Superior temporal gyrus (tissue), 1 donor: ENCODE measurements at regions not wholly inside any gene's neighbourhood (a gene's known extent, or its start where the extent isn't known, plus 50 kb on each side); places are given as distances from the start of the nearest gene placed in this dataset.
"Not testable (repeated sequence)": the region's sequence is repeated elsewhere in the genome, so short reads cannot be mapped to it uniquely, and the experiment has no call there.

Experiments used
- DNase-seq: peaks from one replicate; pipeline ENCODE4 v3.0.0-alpha.2; 2016; ENCODE audit errors: extremely low spot score

DNA sequence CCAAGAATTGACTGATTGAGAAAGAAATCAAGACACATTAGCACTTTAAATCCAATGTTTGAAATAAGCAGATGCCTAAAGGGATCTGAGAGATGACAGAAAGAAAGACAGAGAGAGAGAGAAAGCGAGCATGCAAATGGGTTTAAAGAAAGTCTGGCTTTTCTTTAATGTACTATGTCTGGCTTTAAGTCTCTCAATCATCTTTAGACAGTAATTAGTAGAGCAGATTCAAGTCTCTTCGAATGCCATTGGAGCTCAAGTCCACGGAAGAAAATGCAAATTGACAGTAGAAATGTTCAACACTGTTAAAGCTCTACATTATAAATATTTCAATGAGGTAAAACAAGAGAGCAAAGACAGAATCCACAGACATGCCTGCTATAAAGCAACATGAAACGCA, 1480.2 kb upstream of the CDH8 start:
- no peak for DNase-seq

DNA sequence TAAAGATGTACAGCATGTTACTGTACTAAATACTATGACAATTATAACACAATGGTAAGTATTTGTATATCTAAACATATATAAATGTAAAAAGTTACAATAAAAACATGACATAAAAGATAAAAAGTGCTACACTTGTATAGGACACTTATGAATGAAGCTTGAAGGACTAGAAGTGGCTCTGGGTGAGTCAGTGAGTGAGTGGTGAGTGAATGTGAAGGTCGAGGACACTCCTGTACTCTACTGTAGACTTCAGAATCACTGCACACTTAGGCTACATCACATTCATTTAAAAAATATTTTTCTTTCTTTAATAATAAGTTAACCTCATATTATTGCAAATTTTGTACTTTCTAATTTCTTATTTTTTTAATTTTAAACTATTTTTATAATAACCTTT, 1476.7 kb upstream of the CDH8 start:
- DNase-seq: no peak

GRCh38 chr16:63497408-63497807, 1461.2 kb upstream of the CDH8 start:
- no peak for DNase-seq

DNA sequence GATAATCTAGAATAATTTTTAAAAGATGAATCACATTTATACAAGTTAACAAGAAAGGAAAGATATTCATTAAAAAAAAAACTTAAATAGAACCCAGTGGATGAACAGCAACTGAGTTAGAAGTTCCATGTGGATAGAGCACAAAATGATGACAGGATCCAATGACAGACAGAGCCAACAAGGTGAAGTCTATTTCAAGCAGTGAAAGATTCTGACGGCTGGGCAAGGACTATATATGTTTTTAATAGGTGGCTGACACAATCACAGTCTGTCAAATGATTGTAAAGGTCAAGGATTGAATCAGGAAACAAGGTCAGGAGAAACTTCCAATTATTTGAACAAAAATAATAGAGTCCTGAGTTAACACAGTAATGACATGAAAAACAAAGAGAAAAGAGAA, 1460.0 kb upstream of the CDH8 start:
- DNase-seq: no peak

DNA sequence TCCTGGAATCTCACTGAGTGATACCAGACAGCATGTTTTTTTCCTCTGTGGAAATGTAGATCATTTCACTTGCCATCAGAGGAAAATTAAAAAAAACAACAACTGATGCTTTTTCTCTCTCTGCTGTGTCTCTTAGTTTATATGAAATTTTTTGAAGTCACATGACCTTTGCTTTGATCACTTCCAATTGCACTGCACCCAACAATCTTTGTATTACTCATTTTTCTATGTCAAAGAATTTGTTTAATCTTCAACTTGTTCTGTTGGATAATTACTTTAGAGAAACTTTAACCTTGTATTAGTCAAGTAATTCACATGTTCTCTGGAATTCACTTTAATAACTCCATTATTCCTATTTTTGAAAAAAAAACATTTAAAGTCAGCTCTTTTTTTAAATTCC, 1452.7 kb upstream of the CDH8 start:
- no peak for DNase-seq

DNA sequence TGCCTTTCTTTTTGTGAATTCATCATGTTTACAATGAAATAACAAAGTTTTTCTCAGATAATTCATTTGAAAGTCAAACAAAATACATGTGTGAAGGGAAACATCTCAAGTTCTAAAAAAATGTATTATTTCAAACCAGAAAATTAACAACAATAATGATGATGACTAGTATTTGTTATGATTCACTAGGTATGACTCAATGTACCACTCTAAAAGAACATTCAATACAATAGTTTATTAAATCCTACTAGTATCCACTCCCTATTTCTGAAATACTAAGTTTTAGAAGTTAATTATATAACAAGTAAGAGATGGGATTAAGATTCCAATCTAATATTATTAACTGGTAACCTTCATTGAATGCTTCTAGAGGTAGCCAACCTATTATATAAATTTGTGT, 1444.8 kb upstream of the CDH8 start:
- DNase-seq: no peak

- DNase-seq: no peak
Observed at GRCh38 chr16:63473725-63474124, 1437.5 kb upstream of the CDH8 start.

DNA sequence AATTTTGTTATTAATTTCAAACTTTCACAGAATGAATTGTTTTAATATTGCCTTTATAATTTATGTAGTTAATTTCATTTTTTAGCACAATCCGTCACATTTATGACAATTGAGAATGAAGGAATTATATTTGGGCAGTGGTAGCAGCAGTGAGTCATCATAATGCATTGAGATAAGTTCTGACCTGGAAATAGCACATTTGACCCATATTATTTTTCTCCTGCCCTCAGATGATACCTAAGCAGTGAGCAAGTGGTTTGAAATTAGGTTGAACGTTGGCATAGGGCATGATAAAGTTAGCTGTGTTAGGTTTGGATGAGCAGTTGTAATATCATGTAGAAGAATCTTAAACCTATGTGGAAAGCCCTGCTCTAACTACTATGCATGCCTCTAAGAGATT, 1431.3 kb upstream of the CDH8 start:
- no peak for DNase-seq

- DNase-seq: no peak
Observed at GRCh38 chr16:63462316-63462715, 1426.1 kb upstream of the CDH8 start.

DNA sequence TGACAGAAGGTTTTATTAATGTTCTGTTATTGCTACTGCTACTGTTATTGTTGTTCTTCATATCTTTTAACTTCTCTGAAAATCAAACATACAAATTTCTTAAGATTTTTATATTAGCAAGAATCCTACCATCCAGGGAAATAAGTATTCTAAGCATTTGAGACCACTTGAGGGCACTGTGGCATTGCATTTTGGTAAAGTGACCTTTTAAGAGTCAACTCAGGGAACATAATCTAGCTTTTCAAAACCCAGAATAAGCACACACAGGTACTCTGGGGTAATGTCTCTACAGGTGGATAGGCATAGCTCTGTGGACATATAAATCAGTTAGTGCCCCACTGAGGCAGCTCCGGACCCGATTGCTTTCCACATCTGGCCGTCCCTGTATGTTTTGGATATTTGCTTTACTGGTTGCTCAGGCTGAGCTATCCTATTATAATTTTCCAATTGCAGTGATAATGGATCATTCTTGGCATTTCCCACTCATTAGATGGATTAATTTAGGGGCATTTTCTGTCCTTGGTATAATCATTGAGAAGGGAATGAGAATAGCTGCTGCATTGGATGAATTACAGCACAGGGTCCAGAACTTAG, 1425.1 kb upstream of the CDH8 start:
- DNase-seq: peak; percentile 79

GRCh38 chr16:63458846-63459245, 1422.6 kb upstream of the CDH8 start:
- DNase-seq: no peak

DNA sequence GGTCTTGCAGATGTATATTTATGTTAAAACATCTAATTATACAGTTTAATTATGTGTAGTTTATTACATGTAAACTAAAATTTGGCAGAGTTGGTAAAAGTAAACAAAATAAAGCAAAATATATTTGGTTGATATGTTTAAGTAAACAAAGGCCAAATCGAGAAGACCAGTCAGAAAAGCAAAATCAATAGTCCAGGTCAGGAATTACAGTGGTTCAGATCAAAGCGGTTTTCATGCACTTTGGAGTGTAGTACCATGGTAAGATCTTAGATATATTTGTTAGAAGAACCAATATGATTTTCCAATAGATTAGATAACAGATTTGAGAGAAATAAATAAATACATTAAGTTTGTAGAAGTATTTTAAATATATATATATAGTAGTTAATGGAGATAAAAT, 1421.6 kb upstream of the CDH8 start:
- no peak for DNase-seq

GRCh38 chr16:63453261-63453660, 1417.0 kb upstream of the CDH8 start:
- no peak for DNase-seq

GRCh38 chr16:63447121-63447520, 1410.9 kb upstream of the CDH8 start:
- no peak for DNase-seq

GRCh38 chr16:63442246-63442645, 1406.0 kb upstream of the CDH8 start:
- DNase-seq: no peak

DNA sequence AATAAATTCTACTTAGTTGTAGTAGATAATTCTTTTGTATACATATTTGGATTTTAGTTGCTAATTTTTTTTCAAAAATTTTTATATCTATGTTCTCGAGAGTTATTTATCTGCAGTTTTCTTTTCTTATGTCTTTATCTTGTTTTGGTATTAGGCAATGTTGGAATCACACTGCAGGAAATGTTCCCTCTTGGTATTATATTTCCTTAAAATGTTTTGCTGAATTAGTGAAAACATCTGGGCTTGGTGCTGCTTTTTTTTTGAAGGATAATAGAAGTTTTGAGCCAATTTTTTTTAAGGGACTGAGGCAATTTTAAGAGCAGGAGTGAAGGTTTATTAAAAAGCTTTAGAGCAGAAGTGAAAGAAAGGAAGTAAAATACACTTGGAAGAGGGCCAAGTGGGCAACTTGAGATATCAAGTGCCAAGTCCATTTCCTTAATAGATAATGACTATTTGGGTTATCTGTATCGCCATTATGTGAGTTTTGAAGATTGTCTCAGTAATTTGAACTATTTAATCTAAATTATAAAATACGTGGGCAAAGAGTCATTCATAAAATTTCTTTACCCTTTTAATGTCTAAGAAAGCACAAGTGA, 1390.1 kb upstream of the CDH8 start:
- no peak for DNase-seq

- no peak for DNase-seq
Observed at GRCh38 chr16:63422715-63423114, 1386.5 kb upstream of the CDH8 start.

- no peak for DNase-seq
Observed at GRCh38 chr16:63416712-63417111, 1380.5 kb upstream of the CDH8 start.

GRCh38 chr16:63415014-63415413, 1378.8 kb upstream of the CDH8 start:
- DNase-seq: no peak

DNA sequence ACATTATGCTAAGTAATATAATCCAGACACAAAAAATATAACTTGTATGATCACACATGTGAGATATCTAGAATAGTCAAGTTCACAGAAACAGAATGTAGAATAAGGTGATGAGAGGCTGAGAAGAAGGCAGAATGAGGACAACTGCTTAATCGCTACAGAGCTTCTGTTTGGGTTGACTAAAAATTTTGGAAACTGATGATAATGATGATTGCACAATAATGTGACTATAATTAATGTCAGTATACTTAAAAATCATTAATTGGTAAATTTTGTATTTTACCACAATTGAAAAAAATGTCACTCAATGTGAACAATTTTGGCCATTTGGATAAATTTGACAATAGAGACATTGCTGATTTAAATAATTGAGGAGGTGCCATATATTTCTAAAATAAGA, 1374.4 kb upstream of the CDH8 start:
- DNase-seq: no peak

DNA sequence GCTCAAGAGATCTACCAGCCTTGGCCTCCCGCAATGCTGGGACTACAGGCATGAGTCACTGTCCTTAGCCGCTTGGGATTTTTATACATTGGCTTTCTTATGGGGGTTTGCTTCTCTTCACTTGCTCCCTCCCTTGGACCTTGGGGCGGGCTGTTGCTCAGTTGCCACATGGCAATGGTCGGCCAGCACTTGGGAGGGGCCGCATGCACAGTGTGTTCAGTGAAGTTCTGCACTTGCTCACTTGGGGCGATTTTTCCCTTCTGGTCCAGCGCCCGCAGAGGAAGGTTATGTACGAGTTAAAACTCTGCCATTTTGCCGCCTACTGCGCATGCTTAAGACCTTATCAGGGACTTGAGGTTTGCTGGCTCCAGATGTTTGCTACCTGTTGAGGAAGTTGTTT, 1367.6 kb upstream of the CDH8 start:
- no peak for DNase-seq

- DNase-seq: not testable (repeated sequence)
Observed at GRCh38 chr16:63388277-63388676, 1352.0 kb upstream of the CDH8 start.

GRCh38 chr16:63385714-63386432, 1349.6 kb upstream of the CDH8 start:
- DNase-seq: no peak
